ENCODE measurements at regions not wholly inside any gene's neighbourhood (a gene's known extent, or its start where the extent isn't known, plus 50 kb on each side); places are given as distances from the start of the nearest gene placed in this dataset.

GRCh38 chr5:147036691-147037245 lies 158.2 kb upstream of the PPP2R2B start:
- in situ Hi-C loops (cut with MboI; ENCODE audit: low sequenced_read_pairs), result no loop called here

DNA sequence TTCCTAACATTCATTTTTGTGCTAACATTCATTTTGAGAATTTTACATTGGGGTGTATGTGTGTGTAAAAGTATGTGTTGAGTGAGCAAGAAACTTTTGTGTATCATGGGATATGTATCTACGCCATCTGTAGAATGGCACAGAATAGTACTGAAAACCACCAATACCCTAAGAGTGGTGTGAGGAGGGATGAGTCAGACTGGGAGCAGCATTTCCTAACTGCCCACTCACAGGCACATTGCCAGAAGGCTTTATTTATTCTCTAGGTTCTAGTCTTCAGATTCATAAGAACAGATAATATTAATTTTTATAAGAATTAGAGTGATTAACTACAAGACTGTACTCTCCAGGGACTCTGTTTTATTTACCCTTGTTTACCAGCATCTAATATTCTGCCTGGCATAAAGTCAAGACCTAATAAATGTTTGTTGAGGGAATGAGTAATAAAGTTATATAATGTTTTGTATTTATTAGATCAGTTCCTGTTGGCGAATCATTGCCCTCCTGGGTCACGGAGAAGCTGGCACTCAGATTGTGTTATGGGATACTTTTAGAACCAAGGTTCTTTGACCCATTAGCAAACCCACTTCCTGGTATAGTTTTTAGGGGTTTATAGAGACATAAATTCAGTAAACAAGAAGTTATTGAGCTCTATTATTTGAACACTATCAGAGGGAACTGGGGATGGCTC lies 159.1 kb upstream of the PPP2R2B start:
- in situ Hi-C loops (cut with MboI; ENCODE audit: low sequenced_read_pairs), result no loop called here

DNA sequence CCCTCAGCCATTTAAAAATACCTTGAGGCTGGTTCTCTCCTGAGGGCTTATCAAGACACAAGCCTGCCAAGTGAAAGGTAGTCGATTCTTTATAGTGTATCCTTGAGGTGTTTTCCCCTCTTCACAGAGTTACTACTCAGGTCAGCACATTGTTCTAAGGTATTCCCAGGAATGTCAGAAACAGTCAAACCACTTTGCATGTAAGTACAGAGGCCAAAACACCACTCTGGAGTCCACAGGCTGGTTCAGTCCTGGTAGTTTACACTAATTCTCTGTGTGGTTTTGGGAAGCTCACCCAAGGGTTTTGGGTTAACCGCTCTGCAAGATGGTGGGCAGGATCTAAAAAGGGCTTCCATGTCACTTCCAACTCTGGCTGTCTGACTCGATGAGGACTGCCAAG lies 162.3 kb upstream of the PPP2R2B start:
- in situ Hi-C loops (cut with MboI; ENCODE audit: low sequenced_read_pairs), result no loop called here

- in situ Hi-C loops (cut with MboI; ENCODE audit: low sequenced_read_pairs), result no loop called here
These were observed 166.2 kb upstream of the PPP2R2B start for GRCh38 chr5:147044572-147045273.

DNA sequence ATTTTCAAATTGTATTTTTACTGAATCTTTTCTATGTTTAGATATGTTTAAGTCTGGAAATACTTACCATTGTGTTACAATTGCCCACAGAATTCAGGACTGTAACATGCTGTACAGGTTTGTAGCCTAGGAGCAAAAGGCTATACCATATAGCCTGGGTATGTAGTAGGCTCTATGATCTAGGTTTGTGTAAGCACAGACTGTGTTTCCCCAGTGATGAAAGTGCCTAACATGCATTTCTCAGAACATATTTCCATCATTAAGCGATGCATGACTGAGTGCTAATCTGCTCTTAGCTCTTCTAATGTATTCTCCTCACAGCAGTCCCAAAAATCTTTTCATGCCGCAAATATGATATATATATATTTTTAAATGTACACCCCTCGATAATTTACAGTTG lies 166.7 kb upstream of the PPP2R2B start:
- in situ Hi-C loops (cut with MboI; ENCODE audit: low sequenced_read_pairs), result no loop called here

GRCh38 chr5:147046281-147046680 lies 167.7 kb upstream of the PPP2R2B start:
- in situ Hi-C loops (cut with MboI; ENCODE audit: low sequenced_read_pairs), result no loop called here

DNA sequence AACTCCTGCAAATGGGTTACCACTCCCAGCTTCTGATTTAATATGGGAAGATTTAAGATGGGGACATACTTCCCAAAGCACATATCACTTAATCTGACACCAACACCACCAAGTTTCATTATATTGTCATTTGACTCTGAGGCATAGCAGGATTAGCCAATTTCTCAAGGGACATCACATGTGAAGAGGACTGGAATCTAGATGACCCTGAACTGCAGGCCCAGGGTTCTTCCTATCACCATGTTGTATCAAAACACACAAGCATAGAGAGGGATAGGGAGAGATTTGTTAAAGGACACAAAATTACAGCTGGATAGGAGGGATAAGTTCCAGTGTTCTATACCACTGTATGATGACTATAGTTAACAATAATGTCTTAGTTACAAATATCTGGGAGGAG lies 168.3 kb upstream of the PPP2R2B start:
- in situ Hi-C loops (cut with MboI; ENCODE audit: low sequenced_read_pairs), result no loop called here

- in situ Hi-C loops (cut with MboI; ENCODE audit: low sequenced_read_pairs), result no loop called here
These were observed 171.2 kb upstream of the PPP2R2B start for GRCh38 chr5:147049764-147050163.

GRCh38 chr5:147050172-147050571 lies 171.6 kb upstream of the PPP2R2B start:
- in situ Hi-C loops (cut with MboI; ENCODE audit: low sequenced_read_pairs), result no loop called here

DNA sequence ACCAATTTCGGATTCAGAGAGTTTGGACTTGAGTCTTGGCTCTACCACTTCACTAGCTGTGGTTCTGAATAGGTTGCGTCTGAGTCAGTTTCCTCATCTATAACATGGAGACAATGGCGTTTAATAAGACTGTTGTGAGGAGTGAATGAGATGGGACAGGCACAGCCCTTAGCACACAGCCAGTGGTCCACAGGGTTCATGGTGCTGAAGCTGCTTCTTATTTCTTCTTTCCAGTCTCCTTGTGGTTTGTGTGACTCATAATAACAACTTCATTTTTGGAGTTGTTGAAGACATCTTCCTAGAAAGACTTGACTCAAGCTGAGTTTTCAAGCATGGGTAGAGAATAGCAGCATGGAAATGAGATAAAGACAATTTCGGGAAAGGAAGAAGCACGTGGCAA lies 172.6 kb upstream of the PPP2R2B start:
- in situ Hi-C loops (cut with MboI; ENCODE audit: low sequenced_read_pairs), result no loop called here

DNA sequence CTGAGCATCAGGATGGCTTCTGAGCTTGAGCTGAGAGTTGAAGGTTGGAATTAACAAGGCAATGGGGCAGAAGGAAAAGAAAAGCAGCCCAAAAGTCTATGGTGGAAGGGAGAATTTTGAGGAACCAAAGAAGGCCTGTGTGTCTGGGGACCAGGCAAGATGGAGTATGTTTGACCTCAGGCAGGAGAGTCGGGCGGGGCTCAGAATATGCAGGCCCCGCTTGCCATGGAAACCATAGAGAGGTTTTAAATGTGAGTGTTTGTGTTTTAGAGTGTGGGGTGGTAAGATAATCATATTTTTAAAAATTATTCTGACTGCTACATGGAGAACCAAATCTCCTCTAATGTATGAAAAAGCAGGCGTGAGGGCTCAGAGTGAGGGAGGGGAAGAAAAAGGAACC lies 174.0 kb upstream of the PPP2R2B start:
- in situ Hi-C loops (cut with MboI; ENCODE audit: low sequenced_read_pairs), result no loop called here

GRCh38 chr5:147055089-147055826 lies 176.7 kb upstream of the PPP2R2B start:
- in situ Hi-C loops (cut with MboI; ENCODE audit: low sequenced_read_pairs), result no loop called here

DNA sequence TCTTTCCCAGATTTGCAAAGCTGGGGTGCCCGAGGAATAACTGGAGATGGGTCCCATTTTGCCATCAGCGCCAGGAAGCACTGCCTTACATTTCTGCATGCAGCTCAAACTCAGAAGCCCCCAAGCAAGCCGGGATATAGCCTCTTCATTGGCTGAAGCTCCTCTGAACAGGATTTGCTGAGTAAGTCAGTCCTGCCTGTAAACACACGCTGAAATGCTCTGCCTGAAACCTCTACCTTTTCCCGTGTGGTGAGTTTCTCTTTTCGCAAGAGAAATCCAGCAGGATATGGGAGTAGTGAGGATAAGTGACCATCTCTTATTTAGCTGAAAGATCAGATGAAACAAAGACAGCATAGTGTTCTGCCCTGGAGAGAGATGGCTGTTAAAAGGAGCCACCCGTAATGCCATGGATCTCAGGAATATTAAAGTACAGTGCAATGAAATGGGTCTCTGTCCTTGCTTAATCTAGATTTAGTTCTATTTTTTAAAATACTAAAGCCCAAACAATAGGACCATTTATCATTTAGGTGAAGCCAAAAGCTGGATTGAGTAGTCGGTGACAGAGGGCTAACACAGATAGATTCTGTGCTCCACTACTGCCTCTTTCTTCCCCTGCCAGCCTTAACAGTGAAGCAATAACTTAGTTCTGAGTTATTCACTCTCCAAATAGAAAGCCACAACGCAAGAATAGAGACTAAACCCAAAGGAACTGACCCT lies 177.5 kb upstream of the PPP2R2B start:
- in situ Hi-C loops (cut with MboI; ENCODE audit: low sequenced_read_pairs), result no loop called here

- in situ Hi-C loops (cut with MboI; ENCODE audit: low sequenced_read_pairs), result no loop called here
These were observed 177.8 kb upstream of the STK32A start for GRCh38 chr5:147057051-147057450.

DNA sequence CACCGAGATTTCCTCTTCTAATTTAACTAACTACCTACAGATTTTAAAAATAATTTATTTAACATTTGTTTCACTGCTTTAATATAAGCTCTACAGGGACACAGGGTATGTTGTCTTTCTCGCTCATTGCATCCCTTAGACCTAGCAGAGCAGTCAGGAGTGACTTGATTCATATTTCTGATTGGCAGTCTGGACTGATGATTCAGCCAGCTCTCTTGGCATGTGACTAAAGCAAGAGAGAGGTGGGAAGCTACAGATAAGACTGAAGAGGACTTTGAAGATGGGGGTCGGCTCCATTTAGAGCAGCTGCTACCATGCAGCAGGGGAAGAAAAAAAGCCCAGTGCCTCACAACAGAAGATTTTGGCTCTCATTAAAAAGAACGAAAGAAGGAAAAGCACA lies 173.4 kb upstream of the STK32A start:
- in situ Hi-C loops (cut with MboI; ENCODE audit: low sequenced_read_pairs), result no loop called here

GRCh38 chr5:147062427-147062826 lies 172.4 kb upstream of the STK32A start:
- in situ Hi-C loops (cut with MboI; ENCODE audit: low sequenced_read_pairs), result no loop called here

DNA sequence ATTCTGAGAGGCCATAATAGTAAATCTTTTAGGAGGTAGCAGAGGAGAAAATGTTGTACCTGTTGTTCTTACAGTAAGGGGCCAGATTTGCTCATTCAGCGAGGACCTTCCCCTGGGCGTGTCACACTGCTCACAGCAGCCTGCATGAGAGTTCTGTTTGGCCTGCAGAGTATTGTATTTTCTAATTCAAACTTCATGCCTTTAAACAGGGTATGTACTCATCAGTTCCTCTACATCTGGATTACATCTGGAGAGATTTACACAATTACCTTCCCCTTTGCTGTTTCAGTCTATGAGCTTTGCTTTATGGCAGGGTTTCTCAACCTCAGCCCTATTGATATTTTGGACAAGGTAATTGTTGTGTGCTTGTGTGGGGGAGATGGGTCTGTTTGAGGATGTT lies 170.9 kb upstream of the STK32A start:
- in situ Hi-C loops (cut with MboI; ENCODE audit: low sequenced_read_pairs), result no loop called here

DNA sequence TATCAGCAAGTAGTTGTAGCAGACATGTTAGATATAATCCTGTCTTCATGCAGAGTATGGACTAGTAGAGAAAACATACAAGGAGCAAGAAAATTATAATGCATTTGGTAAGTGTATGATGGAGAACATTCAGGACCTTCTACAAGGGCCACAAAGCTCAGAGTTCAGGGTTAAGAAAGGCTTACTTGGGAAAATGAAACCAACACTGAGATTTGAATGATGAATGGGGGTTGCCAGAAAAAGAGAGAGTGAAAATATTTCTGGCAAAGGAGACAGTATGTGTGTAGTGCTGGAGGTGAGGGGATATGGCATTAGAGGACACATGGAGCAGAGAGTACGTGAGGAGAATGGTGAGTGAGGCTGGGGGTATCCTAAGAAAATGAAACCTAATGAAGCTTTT lies 169.8 kb upstream of the STK32A start:
- in situ Hi-C loops (cut with MboI; ENCODE audit: low sequenced_read_pairs), result no loop called here

DNA sequence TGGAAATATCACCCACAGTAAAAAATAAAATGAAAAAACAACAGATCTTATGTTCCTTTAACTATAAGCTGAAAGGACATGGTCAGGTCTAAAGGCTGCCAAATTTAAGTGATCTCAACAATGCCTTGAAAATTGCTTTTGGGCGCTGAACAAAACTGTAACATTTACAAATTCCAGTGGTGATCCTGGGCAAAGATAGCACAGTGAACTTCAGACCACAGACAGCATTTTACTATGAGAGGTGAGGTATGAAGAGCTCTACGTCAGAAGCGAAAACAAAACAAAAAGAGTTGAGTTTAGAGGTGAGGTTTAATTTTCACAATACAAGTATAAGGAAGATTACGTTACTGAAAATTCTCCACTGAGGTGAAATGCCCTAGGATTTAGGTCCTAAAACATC lies 165.8 kb upstream of the STK32A start:
- in situ Hi-C loops (cut with MboI; ENCODE audit: low sequenced_read_pairs), result no loop called here

- in situ Hi-C loops (cut with MboI; ENCODE audit: low sequenced_read_pairs), result no loop called here
These were observed 162.2 kb upstream of the STK32A start for GRCh38 chr5:147072622-147073021.

- in situ Hi-C loops (cut with MboI; ENCODE audit: low sequenced_read_pairs), result no loop called here
These were observed 161.7 kb upstream of the STK32A start for GRCh38 chr5:147073098-147073497.

Measured in HL-60/S4 (cell line).